AG09309 (cell line): ENCODE measurements at regions not wholly inside any gene's neighbourhood (a gene's known extent, or its start where the extent isn't known, plus 50 kb on each side); places are given as distances from the start of the nearest gene placed in this dataset.

Source experiments
- DNase-seq: peaks from one replicate; pipeline ENCODE4 v3.0.0-alpha.2; 2010; ENCODE audit warnings: low read depth
- H3K4me3 ChIP-seq: 2 replicates; pipeline ENCODE4 v1.5.1; 2011; ENCODE audit warnings: mild to moderate bottlenecking, low read depth, low read length, moderate library complexity; ENCODE audit not compliant: control insufficient read depth
- CTCF ChIP-seq: IDR thresholded peaks from 2 replicates; pipeline ENCODE4 v1.5.1; 2011; ENCODE audit warnings: mild to moderate bottlenecking, low read depth, low read length, inconsistent platforms; ENCODE audit not compliant: insufficient read depth, control insufficient read depth; ENCODE audit errors: missing control alignments

DNA sequence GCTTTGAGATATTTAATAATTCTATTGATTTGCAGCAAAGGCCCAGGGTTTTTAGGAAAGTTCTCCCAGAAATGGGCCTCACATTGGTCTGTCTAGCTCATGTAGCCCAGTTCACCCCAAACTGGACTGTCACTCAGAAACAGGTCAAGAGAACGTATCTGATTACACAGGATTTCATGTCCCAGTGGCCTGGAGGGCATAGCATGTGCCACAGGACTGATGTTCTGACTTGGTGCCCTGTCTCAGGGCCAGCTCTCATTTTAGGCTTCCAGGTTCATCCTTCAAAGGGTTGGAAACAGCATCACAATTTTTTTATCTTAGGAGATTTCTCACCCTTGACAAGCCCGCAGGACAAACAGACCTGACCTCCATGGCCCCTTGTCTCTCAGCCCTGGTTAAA lies 398.4 kb upstream of the AZI2 start:
- no peak for DNase-seq
- TF ChIP-seq CTCF = no peak
- H3K4me3 ChIP-seq = no peak overlapping the region

DNA sequence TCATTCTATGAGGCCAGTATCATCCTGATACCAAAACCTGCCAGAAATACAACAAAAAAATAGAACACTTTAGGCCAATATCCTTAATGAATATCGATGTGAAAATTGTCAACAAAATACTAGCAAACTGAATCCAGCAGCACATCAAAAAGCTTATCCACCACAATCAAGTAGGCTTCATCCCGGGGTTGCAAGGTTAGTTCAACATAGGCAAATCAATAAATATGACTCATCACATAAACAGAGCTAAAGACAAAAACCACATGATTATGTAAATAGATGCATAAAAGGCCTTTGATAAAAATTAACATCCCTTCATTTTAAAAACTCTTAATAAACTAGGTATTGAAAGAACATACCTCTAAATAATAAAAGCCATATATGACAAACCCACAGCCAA lies 403.2 kb upstream of the AZI2 start:
- TF ChIP-seq CTCF = no peak
- no peak for DNase-seq
- no peak overlapping the region for H3K4me3 ChIP-seq

GRCh38 chr3:28752290-28752689 lies 403.7 kb upstream of the AZI2 start:
- DNase-seq = no peak
- no peak overlapping the region for H3K4me3 ChIP-seq
- TF ChIP-seq CTCF = no peak

GRCh38 chr3:28756056-28756455 lies 407.4 kb upstream of the AZI2 start:
- no peak for DNase-seq
- no peak overlapping the region for H3K4me3 ChIP-seq
- no peak for TF ChIP-seq CTCF

DNA sequence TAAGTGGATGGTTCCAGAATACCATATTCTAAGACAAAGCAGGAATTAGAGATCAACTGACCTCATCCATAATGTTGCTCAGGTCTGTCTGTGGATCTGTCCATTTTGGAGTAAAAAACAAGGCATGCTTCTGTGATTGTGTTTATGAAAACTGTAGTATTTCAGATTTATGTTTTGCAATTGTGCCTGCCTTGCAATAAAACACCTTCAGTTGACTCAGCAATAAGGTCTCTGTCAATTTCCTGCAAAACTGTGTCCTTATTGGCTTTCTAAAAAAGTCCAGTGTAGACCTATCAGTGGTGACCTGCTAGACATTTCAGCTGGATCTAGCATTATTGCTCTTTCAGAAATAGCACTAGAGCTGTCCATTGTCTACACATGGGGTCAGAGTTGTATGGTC lies 409.5 kb upstream of the AZI2 start:
- TF ChIP-seq CTCF = no peak
- no peak for DNase-seq
- H3K4me3 ChIP-seq = no peak overlapping the region

GRCh38 chr3:28761375-28761774 lies 412.8 kb upstream of the AZI2 start:
- no peak for TF ChIP-seq CTCF
- no peak overlapping the region for H3K4me3 ChIP-seq
- no peak for DNase-seq

GRCh38 chr3:28765194-28765593 lies 416.6 kb upstream of the AZI2 start:
- no peak overlapping the region for H3K4me3 ChIP-seq
- TF ChIP-seq CTCF = no peak
- no peak for DNase-seq
